Smooth muscle cell (in vitro differentiated cells): ENCODE measurements at regions not wholly inside any gene's neighbourhood (a gene's known extent, or its start where the extent isn't known, plus 50 kb on each side); places are given as distances from the start of the nearest gene placed in this dataset.
A peak's percentile ranks its signal among the peaks of the same experiment; 100 is the strongest.

Experiments
- DNase-seq: peaks from one replicate; lab custom pipeline; 2025; ENCODE audit not compliant: unreplicated experiment; lab: John Stamatoyannopoulos, UW
- H2AFZ ChIP-seq: fragments of 200-600 bp; sonication (generic); 2 replicates; pipeline ENCODE4 v1.6.0; 2016; ENCODE audit warnings: antibody characterized with exemption, low read depth, mild to moderate bottlenecking
- H3F3A ChIP-seq: fragments of 200-600 bp; sonication (generic); 2 replicates; pipeline ENCODE4 v1.6.0; 2017; ENCODE audit warnings: antibody characterized with exemption, low read depth
- H3K27ac ChIP-seq: fragments of 200-600 bp; sonication (generic); 2 replicates; pipeline ENCODE4 v1.5.1; 2016; ENCODE audit warnings: low read depth, mild to moderate bottlenecking
- H3K27me3 ChIP-seq: fragments of 200-600 bp; sonication (generic); 2 replicates; pipeline ENCODE4 v1.6.1; 2016; ENCODE audit warnings: low read depth, mild to moderate bottlenecking
- H3K36me3 ChIP-seq: fragments of 200-600 bp; sonication (generic); 2 replicates; pipeline ENCODE4 v1.5.1; 2016; ENCODE audit warnings: low read depth
- H3K4me1 ChIP-seq: fragments of 200-600 bp; sonication (generic); 2 replicates; pipeline ENCODE4 v1.5.1; 2016; ENCODE audit warnings: low read depth
- H3K4me2 ChIP-seq: fragments of 200-600 bp; sonication (generic); 2 replicates; pipeline ENCODE4 v1.6.0; 2016; ENCODE audit warnings: mild to moderate bottlenecking
- H3K4me3 ChIP-seq: fragments of 200-600 bp; sonication (generic); 2 replicates; pipeline ENCODE4 v1.5.1; 2016; ENCODE audit warnings: mild to moderate bottlenecking
- H3K79me2 ChIP-seq: fragments of 200-600 bp; sonication (generic); 2 replicates; pipeline ENCODE4 v1.6.0; 2016; ENCODE audit warnings: low read depth, mild to moderate bottlenecking
- H3K9ac ChIP-seq: fragments of 200-600 bp; sonication (generic); 2 replicates; pipeline ENCODE4 v1.6.0; 2016; ENCODE audit warnings: low read depth
- H3K9me3 ChIP-seq: fragments of 200-600 bp; sonication (generic); replicated peaks from 2 replicates; pipeline ENCODE4 v1.5.1; 2016; ENCODE audit warnings: low read depth
- H4K20me1 ChIP-seq: fragments of 200-600 bp; sonication (generic); 2 replicates; pipeline ENCODE4 v1.6.0; 2016; ENCODE audit warnings: low read depth
- CTCF ChIP-seq: fragments of 200-600 bp; sonication (generic); IDR thresholded peaks from 2 replicates; pipeline ENCODE4 v1.5.1; 2017; ENCODE audit warnings: borderline replicate concordance, mild to moderate bottlenecking, antibody characterized with exemption; ENCODE audit not compliant: insufficient read depth, poor library complexity, severe bottlenecking
- WGBS: methylation state at CpG from one replicate; pipeline ENCODE4 v1.1.7; 2016; ENCODE audit warnings: low lambda C conversion rate; 5-methylcytosine and 5-hydroxymethylcytosine counted together

DNA sequence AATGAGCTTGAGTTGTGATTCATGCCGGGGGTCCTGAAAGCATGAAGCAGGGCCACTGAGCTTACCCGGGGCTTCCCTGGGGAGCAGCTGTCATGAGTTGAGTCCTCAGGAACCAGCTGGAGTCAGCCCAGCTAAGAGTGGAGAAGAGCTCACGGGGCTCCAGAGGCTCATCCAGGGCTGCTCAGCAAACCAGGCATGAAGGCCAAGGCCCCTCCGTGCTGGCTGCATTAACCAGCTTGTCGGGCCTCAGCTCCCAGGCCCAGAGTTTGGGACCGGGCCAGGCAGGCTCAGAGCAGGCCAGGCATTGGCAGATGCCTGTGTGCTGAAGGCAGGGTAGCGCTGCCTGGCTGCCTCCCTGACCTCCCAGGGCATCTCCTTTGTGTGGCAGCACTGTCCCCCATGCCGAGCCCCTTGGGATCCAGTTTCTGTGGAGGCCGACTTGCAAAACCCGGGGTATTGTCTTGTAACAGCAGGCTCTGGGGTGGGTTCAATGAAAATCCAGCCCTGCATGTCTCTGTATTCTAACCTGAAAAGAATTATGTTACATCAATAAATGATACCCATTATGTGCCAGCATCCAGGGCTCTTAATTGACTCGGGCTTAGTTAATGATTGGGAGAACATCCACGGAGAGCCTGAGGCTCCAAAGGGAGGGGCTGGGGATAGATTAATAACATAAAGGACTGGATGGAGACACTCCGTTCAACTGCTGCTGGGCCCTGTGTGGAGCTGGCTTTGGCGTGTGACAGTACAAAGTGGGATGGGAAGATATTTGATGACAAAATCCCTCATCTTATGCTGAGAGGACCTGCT, 68.0 kb upstream of the MSX1 start:
- Histone ChIP-seq H3F3A (no peaks in the 10 kb centered on the region), H2AFZ (no peak overlapping the region), H3K9ac (no peak overlapping the region), H3K79me2 (no peaks in the 10 kb centered on the region), H3K27ac (peak overlapping the region; percentile 53), H3K4me2 (peak overlapping the region; percentile 32), H3K4me3 (no peak overlapping the region), H3K4me1 (peaks cover 13% of the 10 kb centered on the region), H4K20me1 (no peaks in the 10 kb centered on the region), H3K36me3 (no peaks in the 10 kb centered on the region), H3K27me3 (no peaks in the 10 kb centered on the region), H3K9me3 (peaks cover 7% of the 10 kb centered on the region)
- no peak for TF ChIP-seq CTCF
- WGBS: 72% methylated on average over 14 of the region's 14 CpGs
- DNase-seq: no peak

DNA sequence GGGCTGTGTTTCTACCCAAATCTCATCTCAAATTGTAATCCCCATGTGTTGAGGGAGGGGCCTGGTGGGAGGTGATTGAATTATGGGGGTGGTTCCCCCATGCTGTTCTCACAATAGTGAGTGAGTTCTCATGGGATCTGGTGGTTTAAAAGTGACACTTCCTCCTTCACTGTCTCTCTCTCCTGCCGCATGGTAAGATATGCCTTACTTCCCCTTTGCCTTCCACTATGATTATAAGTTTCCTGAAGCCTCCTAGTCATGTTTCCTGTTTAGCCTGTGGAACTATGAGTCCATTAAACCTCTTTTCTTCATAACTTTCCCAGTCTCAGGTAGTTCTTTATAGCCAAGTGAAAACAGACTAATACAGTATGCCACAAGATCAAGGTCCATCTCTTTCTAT, 70.0 kb upstream of the MSX1 start:
- H3K4me2 ChIP-seq: no peak overlapping the region
- TF ChIP-seq CTCF: no peak

DNA sequence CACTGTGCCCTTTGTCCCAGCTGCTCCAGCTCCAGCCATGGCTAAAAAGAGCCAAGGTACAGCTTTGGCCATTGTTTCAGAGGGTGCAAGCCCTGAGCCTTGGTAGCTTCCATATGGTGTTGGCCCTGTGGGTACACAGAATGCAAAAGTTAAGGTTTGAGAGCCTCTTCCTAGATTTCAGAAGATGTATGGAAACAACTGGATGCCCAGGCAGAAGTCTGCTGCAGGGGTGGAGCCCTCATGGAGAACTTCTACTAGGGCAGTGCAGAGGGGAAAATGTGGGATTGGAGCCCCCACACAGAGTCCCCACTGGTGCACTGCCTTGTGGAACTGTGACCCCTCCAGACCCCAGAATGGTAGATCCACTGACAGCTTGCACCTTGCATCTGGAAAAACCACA, 70.9 kb upstream of the MSX1 start:
- H3K79me2 ChIP-seq: no peaks in the 10 kb centered on the region
- no peak overlapping the region for H3K4me3 ChIP-seq
- H3F3A ChIP-seq: no peaks in the 10 kb centered on the region
- DNase-seq: no peak
- TF ChIP-seq CTCF: no peak
- no peak overlapping the region for H3K27ac ChIP-seq
- H3K9me3 ChIP-seq: peaks cover 7% of the 10 kb centered on the region
- H3K36me3 ChIP-seq: no peaks in the 10 kb centered on the region
- H2AFZ ChIP-seq: no peak overlapping the region
- H3K4me1 ChIP-seq: peaks cover 16% of the 10 kb centered on the region
- H3K4me2 ChIP-seq: no peak overlapping the region
- H3K9ac ChIP-seq: no peak overlapping the region
- H3K27me3 ChIP-seq: no peaks in the 10 kb centered on the region
- H4K20me1 ChIP-seq: no peaks in the 10 kb centered on the region

More for the DNA sequence above, 70.0 kb upstream of the MSX1 start:
- H3K9ac ChIP-seq: no peak overlapping the region
- H3K4me3 ChIP-seq: no peak overlapping the region
- H3K9me3 ChIP-seq: peaks cover 7% of the 10 kb centered on the region
- no peaks in the 10 kb centered on the region for H3K36me3 ChIP-seq
- H3F3A ChIP-seq: no peaks in the 10 kb centered on the region
- H4K20me1 ChIP-seq: no peaks in the 10 kb centered on the region
- no peaks in the 10 kb centered on the region for H3K27me3 ChIP-seq
- H3K79me2 ChIP-seq: no peaks in the 10 kb centered on the region
- H3K4me1 ChIP-seq: peaks cover 13% of the 10 kb centered on the region
- H2AFZ ChIP-seq: no peak overlapping the region
- no peak overlapping the region for H3K27ac ChIP-seq
- 94% methylated on average over 1 of the region's 1 CpG for WGBS
- DNase-seq: no peak

- Histone ChIP-seq H4K20me1 (no peaks in the 10 kb centered on the region), H3K4me2 (no peak overlapping the region), H3K36me3 (no peaks in the 10 kb centered on the region), H2AFZ (no peak overlapping the region), H3F3A (no peaks in the 10 kb centered on the region), H3K4me3 (no peak overlapping the region), H3K9me3 (peaks cover 7% of the 10 kb centered on the region), H3K9ac (no peak overlapping the region), H3K79me2 (no peaks in the 10 kb centered on the region), H3K27me3 (no peaks in the 10 kb centered on the region), H3K27ac (no peak overlapping the region), H3K4me1 (peaks cover 16% of the 10 kb centered on the region)
- no peak for DNase-seq
- WGBS: 90% methylated on average over 3 of the region's 3 CpGs
- no peak for TF ChIP-seq CTCF
These were observed 72.0 kb upstream of the MSX1 start for GRCh38 chr4:4787421-4787820.
